ENCODE measurements at regions not wholly inside any gene's neighbourhood (a gene's known extent, or its start where the extent isn't known, plus 50 kb on each side); places are given as distances from the start of the nearest gene placed in this dataset.

- Histone ChIP-seq H3K79me2 (ENCODE audit: insufficient read depth, low read length) (no peaks in the 10 kb centered on the region), H3K4me2 (ENCODE audit: low read depth, low read length, poor library complexity, severe bottlenecking) (no peak overlapping the region), H4K20me1 (ENCODE audit: insufficient read depth, low read length, poor library complexity, severe bottlenecking) (no peaks in the 10 kb centered on the region), H3F3A (ENCODE audit: low read depth) (no peaks in the 10 kb centered on the region), H3K9me2 (replicated peaks; ENCODE audit: low read depth, low read length) (no peaks in the 10 kb centered on the region), H2AFZ (ENCODE audit: low read length) (no peak overlapping the region), H3K27me3 (ENCODE audit: insufficient read depth, low read length, poor library complexity, severe bottlenecking) (no peaks in the 10 kb centered on the region), H3K9me3 (ENCODE audit: insufficient read depth, low read depth, low read length) (no peaks in the 10 kb centered on the region), H3K36me3 (ENCODE audit: insufficient read depth, low read length) (no peaks in the 10 kb centered on the region), H3K9ac (ENCODE audit: low read depth, low read length, poor library complexity, severe bottlenecking) (no peak overlapping the region), H3K4me3 (ENCODE audit: low read length, poor library complexity, severe bottlenecking) (no peak overlapping the region), H3K4me1 (ENCODE audit: insufficient read depth, low read length, poor library complexity, severe bottlenecking) (peaks cover 21% of the 10 kb centered on the region)
- TF ChIP-seq, protein P1, sequence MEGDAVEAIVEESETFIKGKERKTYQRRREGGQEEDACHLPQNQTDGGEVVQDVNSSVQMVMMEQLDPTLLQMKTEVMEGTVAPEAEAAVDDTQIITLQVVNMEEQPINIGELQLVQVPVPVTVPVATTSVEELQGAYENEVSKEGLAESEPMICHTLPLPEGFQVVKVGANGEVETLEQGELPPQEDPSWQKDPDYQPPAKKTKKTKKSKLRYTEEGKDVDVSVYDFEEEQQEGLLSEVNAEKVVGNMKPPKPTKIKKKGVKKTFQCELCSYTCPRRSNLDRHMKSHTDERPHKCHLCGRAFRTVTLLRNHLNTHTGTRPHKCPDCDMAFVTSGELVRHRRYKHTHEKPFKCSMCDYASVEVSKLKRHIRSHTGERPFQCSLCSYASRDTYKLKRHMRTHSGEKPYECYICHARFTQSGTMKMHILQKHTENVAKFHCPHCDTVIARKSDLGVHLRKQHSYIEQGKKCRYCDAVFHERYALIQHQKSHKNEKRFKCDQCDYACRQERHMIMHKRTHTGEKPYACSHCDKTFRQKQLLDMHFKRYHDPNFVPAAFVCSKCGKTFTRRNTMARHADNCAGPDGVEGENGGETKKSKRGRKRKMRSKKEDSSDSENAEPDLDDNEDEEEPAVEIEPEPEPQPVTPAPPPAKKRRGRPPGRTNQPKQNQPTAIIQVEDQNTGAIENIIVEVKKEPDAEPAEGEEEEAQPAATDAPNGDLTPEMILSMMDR (conservative IDR thresholded peaks at IDR 0.05; ENCODE audit: low read length): no peak
- no peak for TF ChIP-seq EZH2phosphoT487 (IDR thresholded peaks at IDR 0.05; ENCODE audit: borderline replicate concordance)
Observed at GRCh38 chr21:14711287-14711686, 165.2 kb upstream of the SAMSN1 start.

- H4K20me1 ChIP-seq (ENCODE audit: insufficient read depth, low read length, poor library complexity, severe bottlenecking): no peaks in the 10 kb centered on the region
- no peaks in the 10 kb centered on the region for H3K27me3 ChIP-seq (ENCODE audit: insufficient read depth, low read length, poor library complexity, severe bottlenecking)
- H3K4me3 ChIP-seq (ENCODE audit: low read length, poor library complexity, severe bottlenecking): no peak overlapping the region
- H3K79me2 ChIP-seq (ENCODE audit: insufficient read depth, low read length): no peaks in the 10 kb centered on the region
- H3K36me3 ChIP-seq (ENCODE audit: insufficient read depth, low read length): no peaks in the 10 kb centered on the region
- H3K4me1 ChIP-seq (ENCODE audit: insufficient read depth, low read length, poor library complexity, severe bottlenecking): peaks cover 23% of the 10 kb centered on the region
- no peak overlapping the region for H2AFZ ChIP-seq (ENCODE audit: low read length)
- no peak overlapping the region for H3K9ac ChIP-seq (ENCODE audit: low read depth, low read length, poor library complexity, severe bottlenecking)
- no peaks in the 10 kb centered on the region for H3F3A ChIP-seq (ENCODE audit: low read depth)
- H3K4me2 ChIP-seq (ENCODE audit: low read depth, low read length, poor library complexity, severe bottlenecking): no peak overlapping the region
- no peak for TF ChIP-seq EZH2phosphoT487 (IDR thresholded peaks at IDR 0.05; ENCODE audit: borderline replicate concordance)
- TF ChIP-seq, protein P1 (conservative IDR thresholded peaks at IDR 0.05; ENCODE audit: low read length): no peak
- no peaks in the 10 kb centered on the region for H3K9me2 ChIP-seq (replicated peaks; ENCODE audit: low read depth, low read length)
- H3K9me3 ChIP-seq (ENCODE audit: insufficient read depth, low read depth, low read length): no peaks in the 10 kb centered on the region
Observed at GRCh38 chr21:14707511-14708020, 161.5 kb upstream of the SAMSN1 start.

DNA sequence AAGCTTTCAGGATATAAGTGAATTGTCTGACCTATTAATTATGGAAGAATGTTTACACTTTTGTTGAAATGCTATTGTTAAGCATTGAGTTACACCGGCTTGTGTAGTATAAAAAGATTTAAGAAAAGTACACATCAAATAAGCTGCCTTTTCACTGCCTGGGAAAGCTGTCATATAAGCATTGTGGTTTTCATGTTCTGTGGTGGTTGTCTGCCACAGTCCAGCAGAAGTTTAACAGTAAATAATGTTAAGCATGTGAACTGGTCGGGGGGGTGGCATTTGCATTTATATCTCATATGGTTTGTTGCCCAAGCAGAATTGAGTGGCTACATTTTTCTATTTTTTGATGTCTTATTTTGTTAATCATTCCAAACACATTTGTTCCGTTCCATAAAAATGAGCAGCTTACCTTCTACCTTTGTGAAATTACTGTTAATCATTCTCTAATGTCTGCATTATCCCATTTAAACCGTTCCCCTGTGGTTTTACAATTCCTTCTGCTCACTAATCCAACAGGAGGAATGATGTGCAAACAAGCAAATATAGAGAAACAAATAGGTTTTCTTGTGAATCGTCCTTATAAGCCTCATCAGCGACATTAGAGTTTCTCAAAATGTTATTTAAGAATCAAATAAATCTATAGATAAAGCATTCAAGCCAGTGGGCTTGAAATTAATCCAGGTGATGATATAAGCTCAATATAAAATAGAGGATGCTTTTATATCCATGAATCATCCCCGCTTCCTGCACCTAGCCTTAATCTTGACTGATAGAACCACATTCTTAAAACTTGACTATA is 160.8 kb upstream of the SAMSN1 start:
- H3K9me2 ChIP-seq (replicated peaks; ENCODE audit: low read depth, low read length): no peaks in the 10 kb centered on the region
- H3K4me2 ChIP-seq (ENCODE audit: low read depth, low read length, poor library complexity, severe bottlenecking): peak overlapping the region; percentile 19
- no peaks in the 10 kb centered on the region for H3K36me3 ChIP-seq (ENCODE audit: insufficient read depth, low read length)
- H3F3A ChIP-seq (ENCODE audit: low read depth): no peaks in the 10 kb centered on the region
- H4K20me1 ChIP-seq (ENCODE audit: insufficient read depth, low read length, poor library complexity, severe bottlenecking): no peaks in the 10 kb centered on the region
- H3K79me2 ChIP-seq (ENCODE audit: insufficient read depth, low read length): no peaks in the 10 kb centered on the region
- no peak overlapping the region for H3K9ac ChIP-seq (ENCODE audit: low read depth, low read length, poor library complexity, severe bottlenecking)
- H3K4me3 ChIP-seq (ENCODE audit: low read length, poor library complexity, severe bottlenecking): no peak overlapping the region
- no peak overlapping the region for H2AFZ ChIP-seq (ENCODE audit: low read length)
- TF ChIP-seq EZH2phosphoT487 (IDR thresholded peaks at IDR 0.05; ENCODE audit: borderline replicate concordance): no peak
- TF ChIP-seq, protein P1 (conservative IDR thresholded peaks at IDR 0.05; ENCODE audit: low read length): no peak
- H3K4me1 ChIP-seq (ENCODE audit: insufficient read depth, low read length, poor library complexity, severe bottlenecking): peaks cover 22% of the 10 kb centered on the region
- H3K27me3 ChIP-seq (ENCODE audit: insufficient read depth, low read length, poor library complexity, severe bottlenecking): no peaks in the 10 kb centered on the region
- H3K9me3 ChIP-seq (ENCODE audit: insufficient read depth, low read depth, low read length): no peaks in the 10 kb centered on the region

All from Loucy (cell line).